NCI-H69 (cell line): ENCODE measurements at regions not wholly inside any gene's neighbourhood (a gene's known extent, or its start where the extent isn't known, plus 50 kb on each side); places are given as distances from the start of the nearest gene placed in this dataset.

Experiments used
- DNase-seq: peaks from one replicate; lab custom pipeline; 2025; lab: John Stamatoyannopoulos, UW

GRCh38 chr4:13250263-13250662, 233.9 kb downstream of the RAB28 start:
- DNase-seq: peak; percentile 8

GRCh38 chr4:13248621-13249298, 235.4 kb downstream of the RAB28 start:
- peak; percentile 11 for DNase-seq

DNA sequence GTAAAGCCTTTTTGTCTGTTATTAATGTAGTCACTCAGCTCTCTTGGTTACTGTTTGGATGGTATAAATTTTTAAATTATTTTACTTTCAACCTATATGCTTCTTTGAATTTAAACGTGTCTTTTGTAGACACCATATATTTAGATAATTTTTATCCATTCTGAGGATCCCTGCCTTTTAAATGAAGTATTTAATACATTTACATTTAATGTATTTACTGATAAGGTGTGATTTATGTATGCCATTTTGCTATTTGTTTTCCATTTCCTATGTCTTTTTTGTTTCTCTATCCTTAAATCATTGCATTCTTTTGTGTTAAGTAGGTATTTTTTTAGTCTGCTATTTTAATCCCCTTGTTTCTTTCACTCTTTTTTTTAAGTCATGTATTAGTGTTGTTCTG, 238.0 kb downstream of the RAB28 start:
- no peak for DNase-seq

DNA sequence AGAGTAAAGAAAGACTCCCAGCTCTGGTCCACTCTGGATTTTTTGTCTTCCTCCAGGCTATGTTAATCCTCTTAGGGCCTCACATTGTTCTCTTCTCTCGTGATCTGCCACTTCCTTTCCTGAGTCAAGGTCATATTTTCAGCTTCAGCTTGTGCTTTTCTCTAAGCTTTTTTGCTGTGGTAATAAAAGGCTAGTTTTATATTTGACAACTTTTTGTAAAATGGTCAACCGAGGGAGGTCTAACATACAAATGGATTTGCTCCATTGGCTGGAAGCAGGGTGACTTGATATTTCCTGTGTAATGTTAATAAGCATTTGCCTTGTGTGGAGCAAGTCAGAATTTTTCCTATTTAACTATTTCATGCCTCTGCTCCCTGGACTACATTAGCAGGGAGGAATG, 239.7 kb downstream of the RAB28 start:
- peak; percentile 1 for DNase-seq

- no peak for DNase-seq
Observed at GRCh38 chr4:13243152-13243551, 241.0 kb downstream of the RAB28 start.

- no peak for DNase-seq
Observed at GRCh38 chr4:13240066-13240465, 244.1 kb downstream of the RAB28 start.

DNA sequence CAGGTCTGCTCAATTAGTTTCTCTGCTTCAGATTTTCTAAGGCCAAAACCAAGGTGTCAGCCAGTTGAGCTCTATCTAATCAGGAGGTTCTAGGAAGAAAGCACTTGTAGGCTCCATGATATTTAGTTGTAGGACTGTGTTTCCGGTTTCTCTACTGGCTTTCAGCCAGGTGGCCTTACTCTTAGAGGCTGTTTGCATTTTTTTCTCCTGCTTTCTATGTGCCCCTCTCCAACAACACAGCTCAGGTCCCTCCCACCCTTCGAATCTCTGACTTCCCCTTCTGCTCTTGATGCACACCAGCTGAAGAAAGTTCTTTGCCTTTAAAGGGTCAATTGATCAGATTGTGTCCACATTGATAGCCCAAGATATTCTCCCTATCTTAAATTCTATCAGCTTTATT, 245.2 kb downstream of the RAB28 start:
- no peak for DNase-seq

DNA sequence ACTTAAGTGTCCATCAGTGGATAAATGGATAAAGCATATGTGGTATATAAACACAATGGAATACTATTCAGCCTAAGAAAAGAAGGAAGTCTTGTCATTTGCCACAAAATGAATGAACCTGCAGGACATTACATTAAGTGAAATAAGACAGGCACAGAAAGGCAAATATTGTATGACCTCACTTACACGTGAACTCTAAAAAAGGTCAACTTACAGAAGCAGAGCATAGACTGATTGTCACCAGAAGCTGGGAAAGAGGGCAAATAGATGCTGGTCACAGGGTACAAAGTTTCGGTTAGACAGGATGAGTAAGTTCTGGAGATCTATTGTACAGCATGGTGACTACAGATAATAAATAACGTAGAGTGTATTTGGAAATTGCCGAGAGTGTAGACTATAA, 247.7 kb downstream of the RAB28 start:
- no peak for DNase-seq

DNA sequence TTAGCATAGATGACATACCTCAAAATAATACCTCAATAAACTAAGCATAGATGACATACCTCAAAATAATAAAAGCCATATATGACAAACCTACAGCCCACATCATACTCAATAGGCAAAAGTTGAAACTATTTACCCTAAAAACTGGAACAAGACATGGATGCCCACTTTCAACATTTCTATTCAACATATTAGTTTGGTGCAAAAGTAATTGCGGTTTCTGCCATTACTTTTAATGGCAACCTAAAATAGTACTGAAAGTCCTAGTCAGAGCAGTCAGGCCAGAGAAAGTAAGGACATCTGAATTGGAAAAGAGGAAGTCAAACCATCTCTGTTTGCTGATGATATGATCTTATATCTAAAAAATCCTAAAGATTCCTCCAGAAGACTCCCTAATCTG, 250.4 kb downstream of the RAB28 start:
- no peak for DNase-seq

DNA sequence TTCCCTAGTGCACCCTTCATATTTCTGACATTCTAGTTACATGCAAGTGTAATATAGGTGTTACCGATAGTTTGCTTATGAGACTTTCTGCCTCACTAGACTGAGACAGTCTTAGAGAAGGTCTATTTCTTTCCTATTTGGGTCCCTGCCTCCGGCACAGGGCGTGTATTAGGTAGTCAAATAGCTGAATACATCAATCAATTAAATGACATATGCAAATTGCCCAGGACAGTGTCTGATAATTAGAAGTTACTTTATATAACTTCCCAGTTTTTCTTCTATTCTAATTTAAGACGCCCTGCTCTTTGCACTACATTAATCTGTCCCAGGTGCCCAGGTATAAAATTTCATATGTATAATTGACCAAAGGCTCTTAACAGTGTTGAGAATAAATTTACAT, 264.2 kb downstream of the RAB28 start:
- DNase-seq: no peak

GRCh38 chr4:13218326-13218958, 265.7 kb downstream of the RAB28 start:
- no peak for DNase-seq

- DNase-seq: no peak
Observed at GRCh38 chr4:13215560-13215959, 268.6 kb downstream of the RAB28 start.

DNA sequence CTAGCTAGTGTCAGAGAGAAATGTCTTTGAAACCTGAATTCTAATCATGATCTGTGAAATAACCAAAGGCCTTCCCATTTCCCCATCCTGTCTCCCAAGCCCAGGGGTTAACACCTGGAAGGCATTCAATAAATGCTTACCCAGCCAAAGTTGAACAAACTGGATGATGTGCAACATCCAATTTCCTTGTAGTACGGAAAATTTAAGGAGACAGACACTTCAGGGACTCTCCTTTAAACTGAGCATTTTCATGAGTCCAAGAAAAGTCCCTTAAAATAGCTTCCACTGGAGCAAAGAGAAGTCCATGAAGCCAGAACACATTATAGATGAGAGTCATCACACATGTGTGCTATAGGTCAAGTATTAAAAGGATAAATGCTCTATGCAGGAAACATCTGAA, 271.2 kb downstream of the RAB28 start:
- no peak for DNase-seq

- no peak for DNase-seq
Observed at GRCh38 chr4:13209600-13209999, 274.5 kb downstream of the RAB28 start.

DNA sequence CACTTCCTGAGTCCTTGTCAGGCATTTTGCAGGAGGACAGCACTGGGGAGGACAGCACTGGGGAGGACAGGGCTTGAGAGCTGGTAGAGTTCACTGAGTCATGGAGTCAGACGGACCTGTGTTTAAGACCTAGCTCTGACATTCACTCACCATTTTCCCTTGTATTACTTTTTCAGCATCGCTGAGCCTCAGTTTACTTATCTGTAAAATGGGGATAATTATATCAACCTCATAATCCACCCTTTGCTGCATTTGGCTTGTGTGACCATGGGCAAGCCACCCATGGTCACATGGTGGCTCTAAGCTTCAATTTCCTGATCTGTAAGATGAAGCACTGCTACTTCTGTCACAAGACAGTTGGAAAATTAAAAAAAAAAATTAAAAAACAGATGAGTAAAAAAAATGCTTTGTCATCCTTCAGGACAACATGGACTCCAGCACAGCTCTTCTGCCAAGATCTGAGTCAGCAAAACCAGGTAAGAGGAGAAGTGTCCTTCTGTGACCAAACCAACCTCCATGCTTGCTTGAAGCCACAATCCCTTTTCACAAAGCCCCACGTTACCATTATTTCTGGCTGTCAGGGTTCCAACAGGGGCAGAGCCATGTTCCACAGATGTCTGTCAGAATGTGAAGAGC, 275.5 kb downstream of the RAB28 start:
- no peak for DNase-seq

GRCh38 chr4:13207226-13207625, 276.9 kb downstream of the RAB28 start:
- DNase-seq: no peak

DNA sequence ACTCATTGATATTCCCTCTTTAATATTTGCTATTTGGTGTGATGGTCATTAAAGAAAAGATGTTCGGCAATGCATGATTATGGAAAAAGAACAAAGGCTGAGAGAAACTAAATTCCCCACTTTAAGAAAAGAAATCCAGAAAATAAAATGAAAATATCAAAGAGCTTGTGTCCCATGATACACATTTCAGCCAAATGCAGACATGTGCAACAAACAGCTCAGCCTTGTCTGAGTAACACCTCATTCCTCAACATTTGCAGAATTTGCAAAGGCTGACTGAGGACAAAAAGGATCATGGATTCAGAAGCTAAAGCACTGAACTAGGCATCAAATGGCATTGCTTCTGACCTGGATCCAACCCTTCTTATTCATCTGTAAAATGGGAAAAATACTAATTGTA, 281.0 kb downstream of the RAB28 start:
- no peak for DNase-seq

DNA sequence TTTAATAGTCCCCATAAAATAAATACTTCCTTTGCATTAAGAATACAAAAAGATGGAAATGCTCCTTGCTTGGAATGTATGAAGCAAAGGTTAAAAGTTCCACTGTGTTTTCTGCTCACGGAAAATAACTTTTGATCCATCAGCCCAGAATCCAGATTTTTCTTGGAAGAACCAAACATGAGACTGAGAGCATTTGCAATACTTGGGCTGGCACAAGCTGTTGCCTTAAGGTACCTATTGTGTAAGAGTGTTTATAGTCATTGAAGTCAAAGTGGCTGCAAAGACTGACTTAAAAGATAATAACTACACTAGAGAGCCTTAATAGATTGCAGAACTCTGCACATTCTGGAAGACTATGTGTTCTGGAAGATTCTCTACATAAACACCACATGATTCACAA, 281.4 kb downstream of the RAB28 start:
- DNase-seq: no peak

DNA sequence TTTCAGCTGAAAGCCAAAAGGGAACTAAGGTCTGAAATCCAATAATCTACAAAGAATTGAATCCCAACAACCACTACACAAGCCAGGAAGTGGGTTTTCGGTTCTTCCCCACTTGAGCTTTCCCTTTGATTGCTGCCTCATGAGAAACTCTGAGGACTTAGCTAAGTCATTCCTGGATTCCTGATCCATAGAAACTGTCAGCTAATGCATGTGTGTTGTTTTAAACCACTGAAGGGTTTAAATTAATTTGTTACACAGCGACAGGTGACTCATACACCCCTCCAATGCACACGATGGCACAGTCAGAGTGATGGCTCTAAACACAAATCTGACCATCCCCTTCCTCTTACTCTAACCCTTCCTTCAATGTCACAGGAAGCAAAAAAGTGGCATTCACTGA, 282.9 kb downstream of the RAB28 start:
- DNase-seq: no peak

- DNase-seq: no peak
Observed at GRCh38 chr4:13196721-13197120, 287.4 kb downstream of the RAB28 start.

GRCh38 chr4:13193662-13194061, 290.5 kb downstream of the RAB28 start:
- DNase-seq: no peak

- DNase-seq: no peak
Observed at GRCh38 chr4:13190093-13190721, 293.9 kb downstream of the RAB28 start.

GRCh38 chr4:13184199-13184598, 299.9 kb downstream of the RAB28 start:
- no peak for DNase-seq
